SH-SY5Y (cell line): ENCODE measurements at regions not wholly inside any gene's neighbourhood (a gene's known extent, or its start where the extent isn't known, plus 50 kb on each side); places are given as distances from the start of the nearest gene placed in this dataset.

Experiments used
- GATA2 ChIP-seq: IDR thresholded peaks from 2 replicates; pipeline ENCODE4 v1.6.1; 2011; ENCODE audit warnings: mild to moderate bottlenecking, low read depth, low read length
- GATA3 ChIP-seq: IDR thresholded peaks from 2 replicates; pipeline ENCODE4 v1.6.1; 2011; ENCODE audit warnings: low read depth, mild to moderate bottlenecking, low read length, moderate library complexity

DNA sequence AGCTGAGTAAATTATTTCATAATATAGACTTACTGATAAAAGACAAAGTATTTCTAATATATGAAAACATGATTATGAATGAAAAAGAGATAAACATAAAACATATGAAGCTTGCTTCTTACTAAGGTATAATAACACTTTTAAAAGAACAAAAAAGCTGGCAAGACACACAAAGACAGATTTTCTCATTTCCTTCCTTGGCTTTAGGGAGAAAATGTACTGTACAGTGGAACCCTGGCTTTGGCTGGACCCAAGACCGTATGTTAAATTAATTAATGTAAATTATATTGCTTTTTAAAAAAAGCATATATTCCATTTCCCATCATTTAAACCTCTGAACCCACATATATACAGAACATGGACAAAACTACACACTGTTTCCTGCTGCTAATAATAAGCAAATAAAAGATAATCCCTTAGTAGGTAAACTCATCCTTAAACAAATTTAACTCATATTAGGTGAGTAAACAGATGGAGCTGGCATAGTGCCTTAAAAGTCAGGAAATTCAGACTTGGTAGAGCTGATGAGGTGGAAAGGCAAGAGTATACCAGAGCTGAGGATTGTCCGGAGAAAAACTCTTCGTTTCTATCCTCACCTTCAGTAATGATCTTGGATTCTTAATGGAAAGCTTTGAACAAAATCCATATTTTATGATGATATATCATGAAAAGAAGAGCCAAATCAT, 1016.4 kb upstream of the KCND2 start:
- TF ChIP-seq GATA2 (no peak), GATA3 (no peak)
